OCI-LY1 (cell line): ENCODE measurements at regions not wholly inside any gene's neighbourhood (a gene's known extent, or its start where the extent isn't known, plus 50 kb on each side); places are given as distances from the start of the nearest gene placed in this dataset.

Experiments used
- CTCF ChIP-seq: fragments of 200-600 bp; sonication (generic), shearing (Covaris generic); IDR thresholded peaks from 2 replicates; pipeline ENCODE4 v1.5.1; 2017; ENCODE audit warnings: mild to moderate bottlenecking, antibody characterized with exemption, low read length, moderate library complexity, mixed read lengths
- EZH2 ChIP-seq: fragments of 200-600 bp; sonication (generic), shearing (Covaris generic); IDR thresholded peaks from 2 replicates; pipeline ENCODE4 v1.8.0; 2017; ENCODE audit warnings: borderline replicate concordance, mixed run types, mild to moderate bottlenecking, antibody characterized with exemption, low read length, moderate library complexity, mixed read lengths

- TF ChIP-seq CTCF, result no peak
- TF ChIP-seq EZH2, result no peak
Measured at GRCh38 chr16:85370881-85371651, 242.1 kb upstream of the GSE1 start.
